OCI-LY1 (cell line): ENCODE measurements at regions not wholly inside any gene's neighbourhood (a gene's known extent, or its start where the extent isn't known, plus 50 kb on each side); places are given as distances from the start of the nearest gene placed in this dataset.

ENCODE experiments used
- H2AFZ ChIP-seq: fragments of 200-600 bp; sonication (generic), shearing (Covaris generic); 2 replicates; pipeline ENCODE4 v1.6.0; 2014; ENCODE audit warnings: antibody characterized with exemption, mild to moderate bottlenecking, low read length
- H3F3A ChIP-seq: fragments of 200-600 bp; sonication (generic), shearing (Covaris generic); 2 replicates; pipeline ENCODE4 v1.6.0; 2014; ENCODE audit warnings: mild to moderate bottlenecking, antibody characterized with exemption, low read length, moderate library complexity; ENCODE audit not compliant: insufficient read depth
- H3K27ac ChIP-seq: fragments of 200-600 bp; sonication (generic); 2 replicates; pipeline ENCODE4 v1.5.1; 2014; ENCODE audit warnings: low read length, mixed run types, mild to moderate bottlenecking, low read depth; ENCODE audit not compliant: poor library complexity, severe bottlenecking
- H3K27me3 ChIP-seq: fragments of 200-600 bp; sonication (generic); 2 replicates; pipeline ENCODE4 v1.6.0; 2014; ENCODE audit warnings: antibody characterized with exemption, mild to moderate bottlenecking, low read length, moderate library complexity; ENCODE audit not compliant: insufficient read depth
- H3K36me3 ChIP-seq: fragments of 200-600 bp; sonication (generic); 2 replicates; pipeline ENCODE4 v1.6.1; 2014; ENCODE audit warnings: mild to moderate bottlenecking, antibody characterized with exemption, low read length, moderate library complexity, mixed read lengths; ENCODE audit not compliant: insufficient read depth
- H3K4me1 ChIP-seq: fragments of 200-600 bp; sonication (generic); 2 replicates; pipeline ENCODE4 v1.5.1; 2014; ENCODE audit warnings: mild to moderate bottlenecking, low read length, moderate library complexity; ENCODE audit not compliant: insufficient read depth, severe bottlenecking
- H3K4me2 ChIP-seq: fragments of 200-600 bp; sonication (generic), shearing (Covaris generic); 2 replicates; pipeline ENCODE4 v1.6.1; 2014; ENCODE audit warnings: low read length
- H3K4me3 ChIP-seq: fragments of 200-600 bp; sonication (generic); 2 replicates; pipeline ENCODE4 v1.5.1; 2014; ENCODE audit warnings: low read length, low read depth, mild to moderate bottlenecking, mixed read lengths; ENCODE audit not compliant: poor library complexity, severe bottlenecking
- H3K79me2 ChIP-seq: fragments of 200-600 bp; shearing (Covaris generic); 2 replicates; pipeline ENCODE4 v1.6.1; 2016; ENCODE audit warnings: mixed run types, low read length, mixed read lengths; ENCODE audit not compliant: insufficient read depth
- H3K9ac ChIP-seq: fragments of 200-600 bp; sonication (generic), shearing (Covaris generic); 2 replicates; pipeline ENCODE4 v1.6.1; 2014; ENCODE audit warnings: mild to moderate bottlenecking, low read length, mixed read lengths
- H3K9me2 ChIP-seq: fragments of 200-600 bp; sonication (generic), shearing (Covaris generic); 2 replicates; pipeline ENCODE4 v1.6.1; 2014; ENCODE audit warnings: low read depth, mild to moderate bottlenecking, low read length, mixed read lengths
- H3K9me3 ChIP-seq: fragments of 200-600 bp; shearing (Covaris generic); 2 replicates; pipeline ENCODE4 v1.6.1; 2014; ENCODE audit warnings: low read length, mixed read lengths
- H4K20me1 ChIP-seq: fragments of 200-600 bp; sonication (generic), shearing (Covaris generic); 2 replicates; pipeline ENCODE4 v1.6.0; 2016; ENCODE audit warnings: mild to moderate bottlenecking, low read length; ENCODE audit not compliant: insufficient read depth
- EZH2 ChIP-seq: fragments of 200-600 bp; sonication (generic), shearing (Covaris generic); IDR thresholded peaks from 2 replicates; pipeline ENCODE4 v1.8.0; 2017; ENCODE audit warnings: borderline replicate concordance, mixed run types, mild to moderate bottlenecking, antibody characterized with exemption, low read length, moderate library complexity, mixed read lengths
- TF ChIP-seq, protein P1 (sequence below): fragments of 200-600 bp; sonication (generic), shearing (Covaris generic); IDR thresholded peaks from 2 replicates; pipeline ENCODE4 v1.5.1; 2017; ENCODE audit warnings: mild to moderate bottlenecking, antibody characterized with exemption, low read length, moderate library complexity, mixed read lengths

- Histone ChIP-seq H3K36me3 (no peaks in the 10 kb centered on the region), H3K4me2 (no peak overlapping the region), H3K79me2 (no peaks in the 10 kb centered on the region), H3K9ac (no peak overlapping the region), H3K9me2 (no peaks in the 10 kb centered on the region), H3K27me3 (no peaks in the 10 kb centered on the region), H3F3A (no peaks in the 10 kb centered on the region), H3K9me3 (no peaks in the 10 kb centered on the region), H3K4me3 (no peak overlapping the region), H4K20me1 (no peaks in the 10 kb centered on the region), H3K27ac (no peak overlapping the region), H2AFZ (no peak overlapping the region), H3K4me1 (no peaks in the 10 kb centered on the region)
- TF ChIP-seq EZH2, result no peak
- TF ChIP-seq, protein P1, sequence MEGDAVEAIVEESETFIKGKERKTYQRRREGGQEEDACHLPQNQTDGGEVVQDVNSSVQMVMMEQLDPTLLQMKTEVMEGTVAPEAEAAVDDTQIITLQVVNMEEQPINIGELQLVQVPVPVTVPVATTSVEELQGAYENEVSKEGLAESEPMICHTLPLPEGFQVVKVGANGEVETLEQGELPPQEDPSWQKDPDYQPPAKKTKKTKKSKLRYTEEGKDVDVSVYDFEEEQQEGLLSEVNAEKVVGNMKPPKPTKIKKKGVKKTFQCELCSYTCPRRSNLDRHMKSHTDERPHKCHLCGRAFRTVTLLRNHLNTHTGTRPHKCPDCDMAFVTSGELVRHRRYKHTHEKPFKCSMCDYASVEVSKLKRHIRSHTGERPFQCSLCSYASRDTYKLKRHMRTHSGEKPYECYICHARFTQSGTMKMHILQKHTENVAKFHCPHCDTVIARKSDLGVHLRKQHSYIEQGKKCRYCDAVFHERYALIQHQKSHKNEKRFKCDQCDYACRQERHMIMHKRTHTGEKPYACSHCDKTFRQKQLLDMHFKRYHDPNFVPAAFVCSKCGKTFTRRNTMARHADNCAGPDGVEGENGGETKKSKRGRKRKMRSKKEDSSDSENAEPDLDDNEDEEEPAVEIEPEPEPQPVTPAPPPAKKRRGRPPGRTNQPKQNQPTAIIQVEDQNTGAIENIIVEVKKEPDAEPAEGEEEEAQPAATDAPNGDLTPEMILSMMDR, result no peak
Measured at GRCh38 chr12:43278541-43278832, 273.5 kb downstream of the ADAMTS20 start.

DNA sequence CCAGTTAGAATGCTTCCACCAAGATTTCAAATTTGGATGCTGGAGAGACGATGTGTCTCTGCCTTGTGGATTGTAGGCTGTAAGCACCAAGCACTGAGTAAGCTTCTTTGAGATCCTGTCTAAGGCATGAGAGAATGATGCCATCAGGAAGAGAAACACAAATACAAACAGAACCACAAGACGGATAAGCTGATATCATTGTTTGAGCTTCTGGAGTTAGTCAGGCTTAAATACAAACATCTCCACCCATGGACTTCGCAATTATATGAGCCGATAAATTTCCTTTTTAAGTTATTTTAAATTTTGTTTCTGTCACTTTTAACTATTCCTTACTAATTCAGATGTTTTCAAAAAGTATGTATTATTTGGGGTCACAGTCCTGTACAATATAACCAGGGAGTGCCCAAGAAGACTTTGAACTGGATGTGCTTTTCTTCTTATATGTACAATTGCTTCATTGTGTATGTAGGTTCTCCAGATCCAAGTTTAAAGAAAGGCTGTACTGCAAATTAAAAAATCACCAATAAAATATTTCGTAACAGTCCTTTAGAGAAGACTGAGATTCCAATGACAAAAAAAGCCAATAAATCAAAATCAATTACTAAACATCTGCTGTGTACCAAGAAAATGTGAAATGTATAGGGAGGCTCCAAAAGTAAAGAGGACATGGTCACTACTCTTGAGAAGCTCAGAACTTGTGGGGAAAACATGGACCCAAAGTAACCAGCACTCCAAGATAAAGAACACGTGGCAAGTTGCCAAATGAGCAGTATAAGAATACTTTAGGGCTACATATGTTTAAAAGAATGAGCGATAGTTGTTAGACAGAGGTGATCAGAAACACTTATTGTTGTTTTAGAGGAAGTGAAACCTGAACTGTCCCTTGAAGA, 274.1 kb downstream of the ADAMTS20 start:
- TF ChIP-seq, protein P1, result no peak
- TF ChIP-seq EZH2, result no peak
- Histone ChIP-seq H4K20me1 (no peaks in the 10 kb centered on the region), H3K9me2 (no peaks in the 10 kb centered on the region), H3K4me1 (no peaks in the 10 kb centered on the region), H3K4me2 (no peak overlapping the region), H3K27ac (no peak overlapping the region), H2AFZ (no peak overlapping the region), H3K9ac (no peak overlapping the region), H3K79me2 (no peaks in the 10 kb centered on the region), H3K9me3 (no peaks in the 10 kb centered on the region), H3K36me3 (no peaks in the 10 kb centered on the region), H3K4me3 (no peak overlapping the region), H3K27me3 (no peaks in the 10 kb centered on the region), H3F3A (no peaks in the 10 kb centered on the region)

DNA sequence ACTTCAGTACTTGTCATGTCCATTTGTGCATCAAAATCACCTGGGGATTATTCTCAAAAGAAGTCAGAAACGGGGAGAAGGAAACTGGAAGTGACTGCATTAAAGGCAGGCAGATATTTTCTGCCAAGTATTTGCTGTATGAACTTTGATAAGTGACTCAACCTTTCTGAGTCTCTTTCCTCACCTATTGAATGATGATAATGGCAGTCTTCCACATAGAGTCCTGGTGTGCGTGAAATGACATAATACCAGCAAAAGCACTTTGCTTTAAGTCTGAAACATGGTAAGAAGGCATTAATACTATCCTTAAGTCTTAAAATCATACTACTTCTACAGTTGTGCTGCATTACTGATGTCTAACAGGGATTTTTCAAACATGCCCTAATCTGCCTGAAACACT, 278.5 kb downstream of the ADAMTS20 start:
- H3K9me3 ChIP-seq, result no peaks in the 10 kb centered on the region
- H3K4me2 ChIP-seq, result no peak overlapping the region
- H2AFZ ChIP-seq, result no peak overlapping the region
- TF ChIP-seq, protein P1, result no peak
- no peak for TF ChIP-seq EZH2
- no peak overlapping the region for H3K9ac ChIP-seq
- H3F3A ChIP-seq, result no peaks in the 10 kb centered on the region
- H3K79me2 ChIP-seq, result no peaks in the 10 kb centered on the region
- peaks cover 10% of the 10 kb centered on the region for H3K4me1 ChIP-seq
- H3K27me3 ChIP-seq, result no peaks in the 10 kb centered on the region
- no peak overlapping the region for H3K4me3 ChIP-seq
- H3K9me2 ChIP-seq, result no peaks in the 10 kb centered on the region
- H3K27ac ChIP-seq, result no peak overlapping the region
- no peaks in the 10 kb centered on the region for H4K20me1 ChIP-seq
- H3K36me3 ChIP-seq, result no peaks in the 10 kb centered on the region
